ENCODE measurements at regions not wholly inside any gene's neighbourhood (a gene's known extent, or its start where the extent isn't known, plus 50 kb on each side); places are given as distances from the start of the nearest gene placed in this dataset.

DNA sequence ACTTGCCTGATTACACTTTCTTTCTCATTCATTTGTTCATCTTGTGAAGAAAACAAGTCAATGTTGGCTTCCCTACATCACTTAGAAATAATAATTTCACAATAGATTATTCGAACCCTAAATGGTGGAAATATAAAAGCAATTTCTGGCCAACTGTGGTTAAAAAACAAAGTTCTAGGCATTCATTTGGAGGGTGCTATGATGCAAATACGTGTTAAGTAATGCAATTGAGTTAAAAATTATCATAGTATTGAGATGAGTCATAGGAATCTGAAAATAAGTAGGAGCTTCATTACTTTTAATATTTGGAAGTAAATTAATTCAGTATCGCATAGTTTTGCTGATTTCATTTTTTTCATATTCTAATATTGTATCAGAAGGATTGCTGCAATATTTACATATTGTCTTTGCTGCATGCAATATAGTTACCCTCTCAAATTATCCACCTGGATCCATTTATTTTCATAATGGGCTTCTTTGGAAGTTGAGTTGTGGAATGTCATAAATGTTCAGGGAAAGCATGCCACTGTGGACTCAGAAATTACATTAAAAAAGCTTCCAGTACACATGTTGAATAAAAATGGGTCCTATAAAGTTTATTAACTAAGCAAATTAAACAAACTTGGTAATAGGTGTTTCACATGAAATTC is 647.7 kb upstream of the WWC1 start:
- no peak overlapping the region for H3K4me3 ChIP-seq (ENCODE audit: low read depth, low read length)

GRCh38 chr5:167644619-167645018 is 646.8 kb upstream of the WWC1 start:
- no peak overlapping the region for H3K4me3 ChIP-seq (ENCODE audit: low read depth, low read length)

GRCh38 chr5:167649471-167649870 is 642.0 kb upstream of the WWC1 start:
- no peak overlapping the region for H3K4me3 ChIP-seq (ENCODE audit: low read depth, low read length)

DNA sequence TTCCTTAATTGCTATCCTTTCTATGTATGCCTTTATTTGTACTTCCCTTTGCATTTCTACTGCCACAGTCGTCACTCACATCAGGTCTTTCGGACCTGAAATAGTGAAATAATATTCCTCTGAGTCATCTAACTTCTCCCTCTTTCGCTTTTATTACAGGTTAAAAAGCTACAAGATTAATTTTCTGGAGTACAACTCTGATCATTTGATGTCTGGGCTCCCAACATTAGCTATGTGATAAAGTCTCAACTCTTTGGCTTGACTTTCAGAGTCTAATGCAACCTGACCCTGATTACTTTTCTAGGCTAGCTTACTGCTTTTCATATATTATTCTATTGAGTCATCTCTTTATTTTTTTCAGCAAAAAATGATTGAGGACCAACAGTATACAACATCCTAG is 638.8 kb upstream of the WWC1 start:
- H3K4me3 ChIP-seq (ENCODE audit: low read depth, low read length): no peak overlapping the region

DNA sequence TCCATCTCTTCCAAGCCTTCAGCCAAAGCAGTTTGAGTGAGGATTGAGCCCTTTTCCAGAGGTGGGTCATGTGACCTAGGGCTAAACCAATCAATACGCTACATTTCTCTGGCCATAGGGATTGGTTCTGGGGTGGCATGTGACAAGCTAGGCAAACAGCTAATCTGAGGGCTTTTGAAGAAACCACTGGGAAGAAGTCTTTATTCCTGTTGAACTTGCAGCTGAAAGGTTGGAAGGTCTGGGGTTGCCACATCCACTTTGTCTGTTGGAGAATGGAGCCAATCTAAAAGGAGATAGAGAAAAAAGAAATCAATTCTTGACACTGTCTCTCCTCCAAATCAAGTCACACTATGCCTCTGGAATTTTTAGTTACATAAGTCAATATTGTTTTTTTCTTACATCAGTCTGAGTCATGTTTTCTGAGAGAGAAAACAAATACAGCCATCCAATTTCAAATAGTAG is 637.8 kb upstream of the WWC1 start:
- no peak overlapping the region for H3K4me3 ChIP-seq (ENCODE audit: low read depth, low read length)

DNA sequence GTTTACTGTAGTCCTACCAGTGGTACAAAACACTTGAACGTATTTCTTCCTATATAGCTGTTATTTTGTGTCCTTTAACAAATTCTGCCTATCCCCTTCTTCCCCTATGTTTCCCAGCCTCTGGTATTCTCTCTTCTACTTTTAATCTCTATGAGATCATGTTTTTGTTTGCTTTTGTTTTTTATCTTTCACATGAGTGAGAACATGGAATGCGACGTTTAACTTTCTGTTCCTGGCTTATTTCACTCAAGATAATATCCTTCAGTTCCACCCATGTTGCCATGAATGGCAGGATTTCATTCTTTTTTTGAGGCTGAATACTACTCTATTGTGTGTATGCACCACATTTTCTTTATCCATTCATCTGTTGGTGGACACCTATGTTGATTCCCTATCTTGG is 634.4 kb upstream of the WWC1 start:
- H3K4me3 ChIP-seq (ENCODE audit: low read depth, low read length): no peak overlapping the region

DNA sequence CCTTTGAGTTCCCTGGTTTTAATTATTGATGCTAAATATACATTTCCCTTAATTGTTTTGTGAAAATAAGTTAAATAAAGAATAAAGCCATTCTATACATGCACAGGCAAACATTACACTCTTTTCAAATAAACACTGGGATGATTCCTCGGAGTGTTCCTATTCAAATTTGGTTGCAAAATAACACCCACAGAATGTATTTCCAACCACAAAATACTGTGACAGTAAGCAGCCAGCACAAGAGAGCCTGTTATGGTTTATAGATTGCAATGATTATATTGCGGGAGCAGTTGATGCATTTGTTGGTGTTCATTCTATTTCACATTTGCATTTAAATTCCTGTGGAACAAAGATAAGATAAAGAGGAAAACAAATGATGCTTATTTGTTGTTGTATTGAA is 632.6 kb upstream of the WWC1 start:
- no peak overlapping the region for H3K4me3 ChIP-seq (ENCODE audit: low read depth, low read length)

- H3K4me3 ChIP-seq (ENCODE audit: low read depth, low read length): no peak overlapping the region
Observed at GRCh38 chr5:167661605-167662004, 629.8 kb upstream of the WWC1 start.

- H3K4me3 ChIP-seq (ENCODE audit: low read depth, low read length): no peak overlapping the region
Observed at GRCh38 chr5:167664222-167664804, 627.1 kb upstream of the WWC1 start.

DNA sequence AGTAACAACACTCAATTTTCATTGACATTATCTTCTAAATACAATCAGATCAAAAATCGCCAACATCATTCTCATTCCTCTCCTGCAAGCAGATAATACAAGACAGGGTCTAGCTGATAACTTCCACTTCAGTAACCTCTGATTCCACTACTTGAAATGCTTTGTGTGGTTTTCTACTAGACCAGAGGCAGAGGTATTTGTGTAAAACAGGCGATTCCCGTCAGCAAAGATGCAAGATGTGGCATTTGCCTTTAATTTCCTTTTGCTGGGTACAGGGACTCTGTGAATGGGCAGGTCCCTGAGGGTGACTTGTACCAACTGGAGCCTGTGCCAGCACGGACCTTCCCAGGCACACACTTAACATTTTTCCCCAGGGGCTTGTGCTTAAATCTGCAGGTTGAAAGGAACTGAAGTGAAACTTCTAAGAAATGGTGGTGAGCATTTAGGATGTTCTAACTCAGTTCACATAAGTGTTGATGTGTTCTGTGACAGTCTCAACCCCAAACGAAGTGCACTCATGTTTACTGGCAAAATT is 625.5 kb upstream of the WWC1 start:
- no peak overlapping the region for H3K4me3 ChIP-seq (ENCODE audit: low read depth, low read length)

DNA sequence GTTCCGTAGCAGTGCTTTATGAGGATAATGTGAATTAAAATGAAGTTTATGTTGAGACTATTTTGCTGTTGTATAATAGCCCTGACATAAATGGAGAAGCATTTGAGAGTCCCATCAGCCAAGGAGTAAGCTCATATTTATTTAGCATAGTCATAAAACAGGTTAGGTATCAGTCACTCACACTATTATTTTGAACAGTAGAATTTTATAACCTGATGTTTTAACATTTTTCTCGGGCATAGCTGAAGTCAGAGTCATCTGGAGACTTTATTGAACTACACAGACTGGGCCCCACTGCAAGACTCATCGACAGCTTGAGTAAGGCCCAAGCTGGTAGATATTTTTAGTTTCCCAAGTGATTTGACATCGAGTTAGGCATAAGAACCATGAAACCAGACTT is 620.3 kb upstream of the WWC1 start:
- no peak overlapping the region for H3K4me3 ChIP-seq (ENCODE audit: low read depth, low read length)

GRCh38 chr5:167673942-167674341 is 617.5 kb upstream of the WWC1 start:
- no peak overlapping the region for H3K4me3 ChIP-seq (ENCODE audit: low read depth, low read length)

GRCh38 chr5:167678481-167678880 is 613.0 kb upstream of the WWC1 start:
- no peak overlapping the region for H3K4me3 ChIP-seq (ENCODE audit: low read depth, low read length)

DNA sequence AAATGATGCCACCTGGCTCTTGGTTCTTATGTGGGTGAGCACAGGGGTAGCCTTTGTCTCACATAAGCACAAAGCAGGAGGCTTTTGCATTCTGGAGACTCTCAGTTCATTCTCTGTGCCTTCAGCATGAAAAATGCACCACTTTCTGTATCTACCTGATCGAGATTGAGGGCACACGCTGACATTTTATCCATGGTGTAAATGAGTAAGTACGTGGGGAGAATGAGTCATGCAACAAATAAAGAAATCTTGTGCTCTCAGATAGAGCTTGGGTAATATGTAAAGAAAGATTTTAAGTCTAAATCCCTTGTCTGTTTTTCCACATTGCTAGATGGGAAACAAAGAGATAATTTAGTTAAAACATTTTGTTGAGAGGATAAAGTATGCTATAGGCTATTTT is 607.2 kb upstream of the WWC1 start:
- no peak overlapping the region for H3K4me3 ChIP-seq (ENCODE audit: low read depth, low read length)

DNA sequence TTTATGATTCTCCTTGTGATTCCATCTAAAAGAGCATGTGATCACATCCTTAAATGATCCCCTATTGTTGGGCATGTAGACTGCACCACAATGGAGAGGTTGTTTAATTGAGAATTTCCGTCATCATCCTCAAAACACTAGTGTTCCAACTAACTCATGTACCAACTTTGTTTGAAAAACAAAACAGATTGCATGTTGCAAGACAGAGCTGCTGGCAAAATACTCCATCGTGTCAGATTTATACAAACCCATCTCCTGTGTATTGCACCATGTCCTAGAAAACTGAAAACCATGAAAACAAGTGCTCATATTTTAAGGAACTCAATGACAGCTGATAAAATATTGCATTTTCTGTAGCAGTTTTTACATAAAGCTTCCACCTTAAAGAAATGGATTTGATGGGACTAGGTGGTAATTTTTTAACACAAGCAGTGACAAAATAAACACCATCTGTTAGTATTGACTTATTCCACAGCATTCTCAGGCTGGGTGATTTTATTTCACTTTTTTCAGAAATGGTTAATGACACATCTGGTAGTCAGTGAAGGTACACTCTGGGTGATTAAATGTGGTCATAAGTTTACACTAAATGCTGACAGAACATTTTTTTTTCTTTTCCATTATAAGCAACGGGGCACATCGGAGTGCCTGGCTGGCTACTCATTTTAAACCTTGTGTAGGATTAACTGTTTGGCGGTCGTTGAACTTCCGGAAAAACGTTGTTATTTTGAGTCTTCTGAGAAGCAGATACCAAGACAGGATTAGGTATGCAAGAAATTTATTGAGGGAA is 602.9 kb upstream of the WWC1 start:
- H3K4me3 ChIP-seq (ENCODE audit: low read depth, low read length): no peak overlapping the region

- H3K4me3 ChIP-seq (ENCODE audit: low read depth, low read length): no peak overlapping the region
Observed at GRCh38 chr5:167694325-167695147, 596.9 kb upstream of the WWC1 start.

DNA sequence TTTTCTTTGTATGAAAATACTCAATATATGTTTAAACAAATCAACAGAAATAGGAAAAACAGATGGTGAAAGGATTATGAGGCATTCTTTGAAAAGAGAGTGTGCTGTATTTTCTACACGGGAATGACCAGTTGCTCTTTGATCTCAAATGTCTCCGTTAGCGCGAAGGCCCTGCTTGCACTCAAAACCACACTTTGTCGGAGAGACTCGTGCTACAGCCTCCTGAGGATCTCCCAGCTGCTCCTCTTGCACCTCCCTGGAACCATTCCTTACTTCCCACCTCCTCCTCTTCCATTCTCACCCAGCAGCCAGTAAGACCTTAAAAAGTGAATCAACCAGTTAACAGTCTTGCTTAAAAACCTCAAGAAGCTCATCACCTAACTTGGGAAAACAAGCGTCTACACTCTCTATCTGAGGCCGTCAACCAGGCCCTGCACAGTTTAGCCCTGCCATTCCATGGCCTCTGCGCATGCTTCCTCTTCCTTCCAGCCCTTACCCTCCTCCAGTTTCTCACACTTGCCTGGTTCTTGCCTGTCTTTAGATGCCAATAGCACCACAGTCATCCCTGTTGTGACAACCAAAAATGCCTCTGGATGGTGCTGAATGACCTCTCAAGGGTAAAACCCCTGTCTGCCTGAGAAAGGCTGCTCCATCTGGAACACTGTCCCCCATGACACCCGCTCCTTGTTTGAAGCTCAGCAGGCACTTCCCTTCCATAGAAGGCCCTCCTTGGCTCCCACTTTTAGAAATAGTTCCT is 594.7 kb upstream of the WWC1 start:
- H3K4me3 ChIP-seq (ENCODE audit: low read depth, low read length): no peak overlapping the region

GRCh38 chr5:167699432-167699831 is 592.0 kb upstream of the WWC1 start:
- H3K4me3 ChIP-seq (ENCODE audit: low read depth, low read length): no peak overlapping the region

DNA sequence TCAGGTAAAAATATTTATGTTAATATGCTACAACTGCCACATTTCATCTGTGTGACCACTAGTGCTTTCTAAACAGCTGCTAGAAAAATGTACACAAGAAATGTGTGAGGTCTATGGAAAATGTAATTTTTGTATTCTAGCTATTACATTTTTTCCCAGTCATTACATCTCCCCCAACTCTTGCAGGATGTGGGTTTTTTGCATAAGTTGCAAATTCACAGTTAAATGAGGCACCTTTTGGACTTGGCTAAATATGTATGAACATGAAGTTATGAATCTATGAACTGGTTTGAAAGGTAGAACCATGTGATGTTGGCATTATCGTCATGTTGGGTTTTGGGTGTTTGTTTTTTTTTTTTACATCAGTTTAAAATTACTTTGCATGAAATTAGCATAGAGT is 590.4 kb upstream of the WWC1 start:
- H3K4me3 ChIP-seq (ENCODE audit: low read depth, low read length): no peak overlapping the region

- no peak overlapping the region for H3K4me3 ChIP-seq (ENCODE audit: low read depth, low read length)
Observed at GRCh38 chr5:167702014-167702413, 589.4 kb upstream of the WWC1 start.

Data from iPS-11a (cell line).